Astrocyte of the spinal cord (primary cell): ENCODE measurements at regions not wholly inside any gene's neighbourhood (a gene's known extent, or its start where the extent isn't known, plus 50 kb on each side); places are given as distances from the start of the nearest gene placed in this dataset.
"Not testable (repeated sequence)": the region's sequence is repeated elsewhere in the genome, so short reads cannot be mapped to it uniquely, and the experiment has no call there.

Experiments used
- DNase-seq: peaks from one replicate; pipeline ENCODE4 v3.0.0; 2011; ENCODE audit warnings: low read depth, low spot score
- H3K4me3 ChIP-seq: 2 replicates; pipeline ENCODE4 v1.5.1; 2011; ENCODE audit warnings: low read depth, mild to moderate bottlenecking, low read length, moderate library complexity
- CTCF ChIP-seq: IDR thresholded peaks from 2 replicates; pipeline ENCODE4 v1.5.1; 2012; ENCODE audit warnings: low read depth, mild to moderate bottlenecking, low read length, inconsistent platforms
- in situ Hi-C: cut with HindIII; loops from 2 replicates; pipeline ENCODE4 v1.10.0; 2017; ENCODE audit warnings: low sequenced_read_pairs

- H3K4me3 ChIP-seq: no peak overlapping the region
- DNase-seq: no peak
- in situ Hi-C loops: no loop called here
- no peak for TF ChIP-seq CTCF
Observed at GRCh38 chr11:33982661-33983060, 68.9 kb upstream of the CAPRIN1 start.

- no peak for DNase-seq
- in situ Hi-C loops: no loop called here
- no peak for TF ChIP-seq CTCF
- no peak overlapping the region for H3K4me3 ChIP-seq
Observed at GRCh38 chr11:33980897-33981296, 70.6 kb upstream of the CAPRIN1 start.

GRCh38 chr11:33978376-33978775 lies 73.2 kb upstream of the CAPRIN1 start:
- in situ Hi-C loops: no loop called here

GRCh38 chr11:33977676-33978075 lies 73.9 kb upstream of the CAPRIN1 start:
- no peak for DNase-seq
- no peak overlapping the region for H3K4me3 ChIP-seq
- TF ChIP-seq CTCF: no peak
- in situ Hi-C loops: no loop called here

More at GRCh38 chr11:33978376-33978775, 73.2 kb upstream of the CAPRIN1 start:
- no peak for DNase-seq
- no peak overlapping the region for H3K4me3 ChIP-seq
- no peak for TF ChIP-seq CTCF

GRCh38 chr11:33976495-33977199 lies 74.9 kb upstream of the CAPRIN1 start:
- no peak for DNase-seq
- H3K4me3 ChIP-seq: no peak overlapping the region
- TF ChIP-seq CTCF: no peak
- in situ Hi-C loops: no loop called here

- TF ChIP-seq CTCF: no peak
Observed at GRCh38 chr11:33974804-33975203, 76.7 kb upstream of the CAPRIN1 start.

GRCh38 chr11:33971530-33971929 lies 79.7 kb upstream of the LMO2 start:
- in situ Hi-C loops, H3K4me3 ChIP-seq, DNase-seq: not testable (repeated sequence)

More at GRCh38 chr11:33974804-33975203, 76.7 kb upstream of the CAPRIN1 start:
- no peak for DNase-seq
- in situ Hi-C loops: no loop called here
- H3K4me3 ChIP-seq: no peak overlapping the region
